ENCODE measurements at regions not wholly inside any gene's neighbourhood (a gene's known extent, or its start where the extent isn't known, plus 50 kb on each side); places are given as distances from the start of the nearest gene placed in this dataset.
A peak's percentile ranks its signal among the peaks of the same experiment; 100 is the strongest.

DNA sequence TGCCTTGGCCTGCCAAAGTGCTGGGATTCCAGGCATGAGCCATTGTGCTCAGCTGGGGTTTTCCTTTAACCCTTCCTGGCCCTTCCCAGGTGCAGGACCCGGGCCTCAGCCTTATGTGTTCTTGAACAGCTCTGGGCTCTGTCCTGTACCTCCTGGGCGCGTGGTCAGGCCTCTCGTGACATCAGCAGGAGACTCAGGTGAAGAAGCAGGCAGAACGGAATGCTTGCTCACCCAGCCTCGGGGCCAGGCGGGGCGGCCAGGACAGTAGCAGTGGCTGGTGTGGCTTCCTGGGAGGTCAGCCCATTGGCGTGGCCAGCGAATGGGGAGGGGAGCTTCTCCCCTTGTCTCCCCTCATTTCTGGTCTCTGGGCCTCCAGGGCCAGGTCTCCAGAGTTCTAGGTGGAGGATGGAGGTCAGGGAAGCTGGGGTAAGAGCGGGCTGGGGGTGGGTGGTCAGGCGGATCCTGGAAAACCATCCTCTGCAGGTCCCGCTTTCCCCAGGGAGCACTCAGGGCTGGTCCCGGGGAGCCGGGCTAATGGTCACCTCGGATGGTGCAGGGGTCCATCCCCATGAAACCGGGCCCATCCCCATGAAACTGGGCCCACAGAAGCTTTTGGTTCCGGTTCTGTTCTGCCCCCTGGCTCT is 281.5 kb downstream of the SEC14L1 start:
- no peak for DNase-seq

DNA sequence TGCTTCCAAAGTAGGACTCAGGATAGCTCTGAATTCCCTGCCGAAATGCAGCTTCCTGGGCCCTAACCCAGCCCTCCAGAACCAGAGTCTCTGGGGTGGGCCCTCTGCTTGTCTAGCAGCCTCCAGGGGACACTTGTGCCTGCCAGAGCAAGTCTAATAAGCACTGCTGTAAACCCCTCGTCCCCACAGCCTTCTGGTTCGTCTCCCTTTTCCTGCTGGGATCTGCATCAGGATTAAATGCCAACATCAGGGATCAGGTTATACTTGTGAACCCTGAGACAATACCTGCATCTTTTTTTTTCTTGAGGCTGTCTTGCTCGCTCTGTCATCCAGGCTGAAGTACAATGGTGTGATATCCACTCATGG is 282.0 kb downstream of the SEC14L1 start:
- no peak for DNase-seq

DNA sequence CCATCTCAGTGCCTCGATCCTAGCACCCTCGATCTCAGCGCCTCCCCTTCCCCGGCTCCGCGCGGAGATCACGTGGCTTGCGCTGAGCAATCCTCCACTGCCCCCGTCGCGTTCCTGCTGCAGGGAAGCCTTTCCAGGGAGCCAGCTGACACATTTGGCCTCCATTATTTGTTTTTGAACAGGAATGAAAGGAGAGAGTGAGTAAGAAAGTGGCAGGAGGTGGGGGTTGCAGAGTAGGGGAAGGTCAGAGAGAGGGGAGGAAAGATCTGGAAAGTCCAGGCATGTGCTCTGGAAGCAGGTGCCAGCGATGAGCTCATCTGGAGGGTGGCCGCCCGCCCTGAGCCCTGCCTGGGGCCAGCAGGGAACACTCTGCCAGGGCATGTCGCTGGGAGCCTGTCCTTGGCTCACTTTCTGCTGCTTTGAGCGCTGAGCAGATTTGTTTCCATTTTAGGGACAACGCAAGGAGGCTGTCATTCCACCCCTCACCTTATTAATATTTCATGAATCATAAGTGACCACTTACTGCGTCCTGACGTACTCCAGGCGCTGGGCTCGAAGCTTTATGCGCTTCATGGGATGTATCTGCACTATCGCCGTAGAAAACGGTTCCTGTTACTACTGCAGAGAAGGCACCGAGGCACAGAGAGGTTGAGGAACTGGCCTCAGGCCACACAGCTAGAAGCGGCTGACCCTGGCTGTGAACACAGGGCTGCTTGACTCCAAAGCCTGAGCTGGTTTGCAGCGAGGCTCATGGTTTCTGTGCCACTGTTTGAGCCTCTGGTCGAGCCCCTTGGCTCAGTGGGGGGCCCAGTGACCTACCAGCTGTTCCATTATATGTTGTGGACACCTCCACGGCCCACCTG is 283.1 kb downstream of the SEC14L1 start:
- no peak for DNase-seq

DNA sequence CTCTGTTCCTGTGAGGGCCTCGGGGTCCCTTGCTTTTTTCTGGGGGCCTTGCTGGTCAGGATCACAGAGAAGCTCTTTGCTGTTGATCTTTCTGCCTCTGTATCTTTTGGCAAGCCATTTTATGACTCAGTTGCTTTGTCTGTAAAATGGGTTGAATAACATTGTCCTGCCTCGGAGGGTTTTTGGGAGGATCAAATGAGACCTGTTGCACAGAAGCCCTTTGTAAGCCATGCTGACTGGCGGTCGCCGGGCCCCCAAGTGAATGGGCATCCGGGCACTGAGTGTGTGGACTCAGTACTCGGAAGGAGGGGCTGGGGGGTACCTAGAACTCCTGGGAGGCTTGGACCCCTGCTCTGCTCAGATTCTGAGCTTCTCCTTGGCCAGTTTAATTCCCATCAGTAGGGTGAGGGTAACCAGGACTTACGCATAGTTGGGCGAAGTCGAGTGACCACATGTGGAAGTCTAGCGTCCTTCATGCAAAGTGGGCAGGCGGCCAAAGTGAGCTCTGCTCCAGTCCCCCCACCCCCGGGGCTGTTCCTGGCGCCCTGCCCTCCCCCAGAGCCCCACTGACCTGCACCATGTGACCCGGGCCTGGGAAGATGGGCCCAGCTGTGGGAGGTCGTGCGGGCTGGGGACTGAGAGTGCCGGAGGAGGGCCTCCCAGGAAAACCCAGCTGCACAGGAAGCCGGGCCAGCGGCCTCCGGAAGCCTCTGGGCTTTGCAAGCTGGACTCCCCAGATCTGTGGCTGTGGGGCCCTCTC is 284.0 kb downstream of the SEC14L1 start:
- DNase-seq: no peak

DNA sequence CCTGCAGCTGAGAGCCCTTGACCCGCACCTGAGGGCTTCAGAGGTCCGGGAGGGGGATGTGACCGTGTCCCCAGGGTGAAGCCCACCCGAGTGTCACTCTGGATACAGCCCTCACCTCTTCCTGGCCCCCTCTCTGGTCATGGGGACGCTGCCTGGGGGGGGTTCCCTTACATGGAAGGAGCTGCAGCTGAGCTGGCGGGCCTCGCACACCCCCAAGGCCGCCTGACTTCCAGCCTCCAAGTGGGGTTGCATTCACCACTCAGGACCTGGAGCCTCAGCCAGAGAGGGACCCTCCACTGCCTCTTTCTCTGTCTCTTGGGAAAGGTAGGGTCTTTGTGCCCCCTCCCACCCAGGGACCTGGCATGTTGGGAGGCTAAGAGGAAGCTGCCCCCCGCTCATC is 284.6 kb downstream of the SEC14L1 start:
- DNase-seq: no peak

DNA sequence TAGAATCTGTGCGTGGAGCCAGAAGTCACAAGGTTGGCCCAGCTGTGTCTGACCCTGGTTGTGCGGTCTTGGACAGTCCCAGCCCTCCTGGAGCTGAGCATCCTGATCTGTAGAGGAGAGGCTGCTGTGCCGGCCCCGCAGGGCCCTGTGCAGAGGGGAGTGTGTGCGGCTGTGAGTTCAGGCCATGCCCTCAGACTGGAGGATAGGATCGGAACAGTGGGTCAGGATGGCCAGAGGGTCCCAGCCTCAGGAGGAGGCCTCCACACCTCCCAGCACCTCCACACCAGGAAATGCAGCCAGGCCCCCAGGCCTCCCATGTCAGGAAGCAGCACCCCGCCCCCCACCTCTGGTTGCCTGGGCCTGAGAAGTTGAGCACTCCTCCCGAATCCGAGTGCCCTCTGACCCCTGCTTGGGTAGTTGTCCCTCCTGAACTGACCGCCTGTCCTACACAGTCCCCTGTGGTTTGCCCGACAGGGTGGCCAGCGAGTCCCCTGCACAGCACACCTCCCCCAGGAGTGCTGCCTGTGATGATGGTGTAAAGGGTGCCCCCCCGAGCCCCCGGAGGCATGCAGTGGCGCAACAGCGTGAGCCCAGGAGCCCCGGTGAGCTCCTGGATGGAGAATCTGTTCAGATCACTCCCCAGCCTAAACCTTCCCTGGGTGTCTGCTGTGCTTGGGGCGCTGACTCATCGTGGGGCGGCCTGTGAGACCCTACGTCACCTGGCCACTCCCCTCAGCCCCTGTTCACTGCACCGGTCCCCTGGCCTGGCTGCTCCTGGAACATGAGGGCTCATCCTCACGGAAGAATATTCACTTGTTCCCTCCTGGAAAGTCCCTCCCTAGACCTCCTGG is 285.2 kb downstream of the SEC14L1 start:
- DNase-seq: no peak

DNA sequence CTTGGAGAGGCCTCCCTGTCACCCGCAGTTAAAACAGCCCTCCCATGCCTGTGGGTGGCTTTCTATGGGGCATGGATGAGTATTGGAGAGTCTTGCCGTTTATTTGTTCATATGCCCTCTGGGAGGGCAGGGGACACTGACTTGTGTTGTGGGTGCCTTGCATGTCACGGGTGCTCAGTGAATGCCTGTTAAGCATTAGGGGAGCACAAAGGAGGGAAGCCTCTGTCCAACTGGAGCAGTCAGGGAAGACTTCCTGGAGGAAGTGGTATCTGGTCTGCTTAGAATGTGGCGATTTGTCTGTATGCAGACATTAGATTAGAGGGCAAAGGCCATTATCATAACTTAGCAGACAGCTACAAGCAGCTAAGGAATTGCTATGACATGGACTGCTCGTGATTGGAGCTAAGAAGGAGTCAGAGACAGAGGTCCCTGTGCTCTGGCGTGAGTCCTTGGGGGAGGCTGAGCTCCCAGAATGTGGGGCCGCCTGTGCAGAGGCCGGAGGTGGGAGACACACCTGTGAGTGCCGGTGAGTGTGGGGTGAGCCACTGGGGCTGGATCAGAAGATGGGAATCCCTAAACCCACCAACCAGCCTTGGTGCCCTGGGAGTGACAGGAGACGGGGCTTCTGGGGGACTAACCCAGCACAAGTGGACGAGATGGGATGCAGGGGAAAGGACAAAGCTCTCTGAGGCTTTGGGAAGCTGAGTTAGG is 286.1 kb downstream of the SEC14L1 start:
- no peak for DNase-seq

DNA sequence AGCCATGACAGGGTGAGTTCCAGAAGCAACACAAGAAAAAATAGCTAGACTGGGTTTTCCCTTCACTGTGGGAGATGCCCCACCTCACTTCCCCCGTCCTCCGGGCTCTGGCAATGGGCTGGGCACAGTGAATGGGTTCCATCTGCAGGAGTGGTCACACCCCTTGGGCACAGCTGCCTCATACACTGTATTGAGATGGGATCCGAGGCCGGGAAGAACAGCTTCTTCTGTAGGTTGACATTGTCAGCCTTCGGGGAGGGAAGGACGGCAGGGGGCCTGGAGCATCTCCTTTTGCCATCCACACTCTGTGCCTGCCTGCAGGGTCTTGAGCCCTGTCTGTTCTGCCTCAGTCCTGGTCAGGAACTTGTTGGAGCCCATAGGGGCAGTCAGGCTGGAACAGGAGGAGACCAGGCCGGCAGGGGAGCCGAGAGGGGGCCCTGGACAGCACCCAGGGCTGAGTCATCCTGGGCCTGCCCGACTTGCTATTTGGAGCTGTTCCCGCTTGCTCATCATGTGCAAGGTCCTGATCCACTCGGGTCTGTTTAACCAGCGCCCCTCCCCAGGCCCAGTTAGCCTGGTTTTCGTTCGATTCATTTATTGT is 286.7 kb downstream of the SEC14L1 start:
- DNase-seq: no peak

DNA sequence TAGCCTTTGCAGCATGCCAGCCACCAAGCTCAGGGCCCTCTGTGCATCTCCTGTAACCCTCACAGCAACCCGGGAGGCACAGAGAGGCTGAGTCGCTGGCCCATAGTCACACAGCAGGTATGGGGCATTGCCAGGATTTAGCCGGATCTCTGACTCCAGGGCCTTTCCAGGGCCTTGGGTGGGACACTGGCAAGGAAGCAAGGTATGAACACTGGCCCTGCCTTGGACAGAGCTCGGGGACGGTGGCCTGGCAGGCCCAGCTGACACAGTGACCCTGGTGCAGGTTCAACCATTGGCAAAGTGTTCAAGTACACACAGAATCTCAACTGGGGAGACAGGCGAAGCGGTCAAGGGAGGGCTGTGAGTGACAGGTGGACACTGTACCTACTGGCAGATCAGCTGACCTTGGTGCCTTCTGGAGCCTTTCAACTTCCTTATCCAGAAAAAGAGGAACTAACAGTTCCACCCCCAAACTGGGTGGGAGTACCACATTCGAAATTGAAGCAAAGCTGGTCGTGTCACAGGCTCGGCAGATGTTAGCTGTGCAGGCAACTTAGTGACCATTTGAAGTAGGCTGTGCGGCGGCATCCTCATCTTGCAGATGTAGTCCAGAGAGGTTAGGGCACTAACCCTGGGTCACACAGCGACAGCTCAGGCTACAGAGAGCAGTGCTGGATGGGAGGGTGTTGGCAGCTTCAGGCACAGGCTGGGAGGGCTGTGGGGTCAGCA is 287.4 kb downstream of the SEC14L1 start:
- no peak for DNase-seq

DNA sequence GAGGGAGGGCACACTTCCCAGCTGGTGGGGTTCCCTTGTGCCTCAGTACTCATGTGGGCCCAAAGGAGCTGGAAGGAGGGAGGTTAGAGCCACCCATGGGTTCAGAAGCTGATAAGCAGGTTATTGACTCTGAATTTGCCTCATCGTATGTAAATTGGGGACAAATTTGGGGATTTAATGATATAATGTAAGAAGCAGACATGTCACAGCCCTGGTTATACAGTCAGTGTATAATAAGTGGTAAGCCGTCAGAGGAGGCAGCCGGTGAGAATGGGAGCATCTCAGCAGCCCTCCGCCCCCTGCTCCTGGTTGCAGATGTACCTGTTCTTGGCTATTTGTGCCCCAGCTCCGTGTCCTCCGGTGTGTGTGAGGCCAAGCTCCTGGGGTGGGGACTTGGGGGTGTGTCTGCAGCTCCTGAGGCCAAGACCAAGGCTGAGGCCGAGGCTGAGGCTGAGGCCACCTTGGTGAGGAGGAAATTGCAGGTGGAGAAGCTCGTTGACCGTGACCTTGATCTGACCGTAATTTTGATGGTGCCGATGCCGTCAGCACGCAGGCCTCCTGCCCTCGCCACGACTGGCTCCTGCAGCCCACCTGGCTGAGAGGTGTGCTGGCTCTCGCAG is 288.1 kb downstream of the SEC14L1 start:
- no peak for DNase-seq

DNA sequence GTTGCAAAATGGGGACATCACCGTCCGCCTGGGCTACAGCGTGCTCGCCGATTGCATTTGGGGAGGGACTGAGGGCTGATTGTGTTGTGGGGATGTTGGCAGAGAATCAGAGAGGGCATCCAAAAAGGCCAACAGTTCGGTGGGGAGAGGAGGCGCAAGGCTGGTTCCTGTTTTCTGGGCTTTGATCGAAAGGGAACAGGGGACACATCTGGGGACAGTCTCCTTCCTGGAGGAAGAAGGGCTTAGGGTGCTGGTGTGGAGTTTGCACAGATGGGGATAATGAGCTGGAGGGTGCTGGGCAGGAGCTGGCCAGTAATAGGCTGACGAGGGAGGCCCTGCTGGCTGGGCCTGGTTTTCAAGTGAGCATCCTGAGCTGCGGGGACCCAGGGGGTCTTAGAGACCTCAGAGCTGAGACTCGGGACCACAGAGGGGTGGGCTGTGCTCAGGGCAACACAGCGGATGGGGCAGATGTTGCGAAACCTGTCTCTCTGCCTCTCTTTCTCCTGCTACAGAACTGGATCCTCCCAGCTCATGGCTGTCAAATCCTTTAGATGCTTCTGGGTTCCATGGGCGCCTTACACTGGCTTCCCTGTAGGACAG is 288.7 kb downstream of the SEC14L1 start:
- DNase-seq: no peak

DNA sequence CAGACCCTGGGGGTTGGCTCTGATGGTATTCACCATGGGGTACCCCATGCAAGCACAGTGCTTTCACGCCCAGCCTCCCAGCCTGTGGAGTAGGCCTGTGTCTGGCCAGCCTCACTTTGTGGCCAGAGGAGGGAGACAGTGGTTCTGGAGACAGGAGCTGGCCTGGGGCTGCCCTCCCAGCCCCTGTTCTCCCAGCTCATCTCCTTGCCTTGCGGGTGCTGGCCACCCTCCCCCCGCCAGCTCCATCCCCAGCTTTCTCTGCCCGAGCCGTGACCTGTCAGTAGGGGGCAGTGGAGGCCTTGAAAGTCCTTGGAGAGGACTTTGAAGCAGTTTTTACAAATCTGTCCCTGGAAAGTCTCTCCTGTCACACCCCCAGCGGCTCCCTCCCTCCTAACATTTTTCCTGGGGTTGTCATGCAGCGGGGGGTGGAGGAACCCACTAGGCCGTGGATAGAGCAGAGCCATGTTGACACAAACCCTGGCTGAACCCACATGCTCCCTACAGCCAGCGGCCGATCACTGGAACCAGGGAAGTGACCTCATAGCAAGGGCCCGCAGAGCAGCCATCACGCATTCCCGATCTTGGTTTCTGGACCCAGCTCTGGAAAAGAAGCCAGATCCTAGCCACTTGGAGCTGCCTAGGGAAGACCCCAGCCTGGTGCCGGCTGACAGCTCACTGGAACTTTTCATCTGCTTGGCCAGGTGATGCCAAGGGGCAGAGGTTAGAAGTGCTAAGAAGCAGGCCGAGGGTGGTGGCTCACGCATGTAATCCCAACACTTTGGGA is 289.4 kb downstream of the SEC14L1 start:
- DNase-seq: peak; percentile 88

DNA sequence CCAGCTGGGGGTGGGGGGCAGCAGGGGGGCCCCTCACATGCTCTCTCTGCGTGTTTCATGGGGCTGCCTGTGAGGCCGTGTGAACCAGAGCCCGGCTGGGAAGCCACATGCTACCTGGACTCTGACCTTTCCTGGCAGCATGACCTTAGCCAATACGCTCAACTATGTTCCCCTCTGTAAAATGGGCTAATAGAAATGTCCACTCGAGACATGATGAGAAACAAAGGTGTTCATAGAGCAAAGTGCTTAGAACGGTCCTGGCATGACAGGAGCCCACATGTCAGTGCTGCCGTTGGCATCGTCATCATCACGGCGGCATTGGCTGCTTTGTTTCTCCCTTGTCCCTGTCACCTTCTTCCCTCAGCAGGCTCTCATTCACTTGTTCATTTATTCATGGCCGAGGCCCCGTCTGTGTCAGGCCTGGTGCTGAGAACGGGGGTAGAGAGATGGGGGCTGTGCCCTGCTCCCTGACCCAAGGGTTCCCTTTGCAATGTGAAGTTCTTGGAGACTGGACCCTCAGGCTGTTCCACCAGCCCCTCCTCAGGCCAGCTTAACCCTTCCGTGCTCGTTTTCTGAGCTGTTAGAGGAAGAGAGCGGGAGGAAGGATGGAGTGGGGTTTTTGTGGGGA is 291.4 kb downstream of the SEC14L1 start:
- DNase-seq: no peak

DNA sequence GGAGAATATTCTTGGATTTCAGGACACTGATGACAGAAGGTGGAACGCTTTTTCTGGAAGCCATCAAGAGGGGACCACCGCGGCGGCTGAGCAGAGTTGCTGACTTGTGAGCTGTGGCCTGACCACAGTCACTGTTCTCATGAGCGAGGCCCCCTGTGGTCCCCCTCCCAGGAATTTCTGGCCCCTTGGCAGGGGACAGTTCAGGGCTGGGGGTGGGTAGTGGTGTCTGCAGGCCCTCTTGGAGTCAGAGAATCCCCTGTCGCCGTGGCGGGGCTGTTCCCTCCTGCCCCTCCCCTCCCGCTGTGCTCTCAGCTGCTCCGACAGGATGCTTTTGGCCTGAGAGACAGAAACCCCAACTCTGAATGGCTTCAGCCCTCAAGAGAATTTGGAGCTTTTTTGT is 292.0 kb downstream of the SEC14L1 start:
- DNase-seq: no peak

DNA sequence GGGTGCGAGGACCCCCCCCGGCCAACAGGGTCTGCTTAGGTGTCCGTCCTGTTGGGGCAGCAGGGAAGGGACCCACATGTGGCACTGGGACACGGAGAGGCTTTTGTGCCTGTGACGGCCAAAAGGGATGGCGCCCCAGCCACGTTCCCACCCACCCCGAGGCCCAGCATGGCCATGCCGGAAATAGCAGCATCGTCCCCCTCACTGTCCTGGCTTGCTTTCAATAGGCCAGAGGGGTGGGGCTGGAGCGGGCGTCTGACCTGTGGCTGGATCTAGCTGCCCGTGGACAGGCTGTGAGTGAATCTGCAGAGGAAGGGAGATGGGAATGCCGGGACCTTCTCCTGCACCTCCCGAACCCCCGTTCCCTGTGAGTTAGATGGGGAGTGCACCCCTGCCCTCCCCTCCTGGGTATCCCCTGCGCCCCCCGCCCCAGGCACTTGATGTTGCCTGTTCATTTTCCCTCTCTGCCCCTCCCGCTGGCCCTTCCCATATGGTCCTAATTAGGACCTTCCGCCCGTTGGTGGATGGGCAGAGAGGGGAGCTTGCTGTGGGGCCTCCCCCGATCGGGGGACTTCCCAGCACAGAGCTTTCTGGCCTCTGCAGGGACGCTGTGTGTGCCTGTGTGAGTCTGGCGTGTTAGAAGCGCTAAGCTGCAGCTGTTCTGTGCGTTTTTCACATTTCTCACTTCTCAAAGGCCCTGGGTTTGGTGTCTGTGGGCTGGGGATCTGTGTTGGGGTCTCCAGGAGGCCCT is 292.8 kb downstream of the SEC14L1 start:
- peak; percentile 64 for DNase-seq

DNA sequence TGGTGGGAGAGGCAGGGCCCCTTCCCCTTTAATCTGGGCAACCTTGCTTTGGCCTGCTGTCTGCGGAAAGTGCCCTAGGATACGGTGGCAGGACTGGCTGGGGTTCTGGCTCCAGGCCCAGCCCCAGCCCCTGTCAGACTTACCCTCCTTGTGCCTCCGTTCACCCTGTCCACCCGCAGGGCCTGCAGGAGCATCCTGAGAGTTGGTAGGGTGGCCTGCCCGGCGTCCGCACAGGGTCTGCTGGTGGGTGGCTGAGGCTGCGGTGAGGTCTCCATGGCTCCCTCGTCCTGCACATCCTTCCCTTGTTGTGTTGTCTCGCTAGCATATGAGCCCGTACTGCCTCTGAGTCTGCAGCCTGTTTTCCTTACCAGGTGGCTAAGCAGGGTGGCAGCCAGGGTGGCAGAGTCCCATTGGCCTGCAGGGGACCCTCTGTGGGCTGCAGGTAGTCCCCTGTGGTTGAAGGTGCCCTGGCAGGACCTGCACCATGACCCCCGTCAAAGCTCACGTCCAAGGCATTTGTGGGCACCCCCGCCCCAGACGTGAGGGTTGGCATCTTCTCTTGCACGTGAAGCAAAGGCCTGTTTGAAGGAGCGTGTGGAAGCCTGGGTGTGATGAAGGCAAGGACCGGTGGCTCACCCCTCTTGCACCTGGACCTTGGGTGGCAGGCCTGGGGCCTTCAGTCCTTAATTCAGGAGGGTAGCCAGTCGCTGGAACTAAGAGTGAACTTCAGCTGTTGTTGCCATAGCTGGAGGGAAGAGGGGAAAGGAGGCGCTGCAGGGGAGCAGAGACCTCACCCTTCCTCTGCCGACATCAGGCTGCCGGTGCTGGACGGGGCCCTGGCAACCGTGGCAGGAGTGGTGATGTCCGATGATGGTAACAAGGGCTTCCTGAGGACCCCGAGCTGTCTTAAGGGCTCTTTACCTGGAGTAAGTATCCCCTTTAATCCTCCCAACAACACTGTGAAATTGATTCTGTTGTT is 293.7 kb downstream of the SEC14L1 start:
- no peak for DNase-seq
